ENCODE measurements at regions not wholly inside any gene's neighbourhood (a gene's known extent, or its start where the extent isn't known, plus 50 kb on each side); places are given as distances from the start of the nearest gene placed in this dataset.

DNA sequence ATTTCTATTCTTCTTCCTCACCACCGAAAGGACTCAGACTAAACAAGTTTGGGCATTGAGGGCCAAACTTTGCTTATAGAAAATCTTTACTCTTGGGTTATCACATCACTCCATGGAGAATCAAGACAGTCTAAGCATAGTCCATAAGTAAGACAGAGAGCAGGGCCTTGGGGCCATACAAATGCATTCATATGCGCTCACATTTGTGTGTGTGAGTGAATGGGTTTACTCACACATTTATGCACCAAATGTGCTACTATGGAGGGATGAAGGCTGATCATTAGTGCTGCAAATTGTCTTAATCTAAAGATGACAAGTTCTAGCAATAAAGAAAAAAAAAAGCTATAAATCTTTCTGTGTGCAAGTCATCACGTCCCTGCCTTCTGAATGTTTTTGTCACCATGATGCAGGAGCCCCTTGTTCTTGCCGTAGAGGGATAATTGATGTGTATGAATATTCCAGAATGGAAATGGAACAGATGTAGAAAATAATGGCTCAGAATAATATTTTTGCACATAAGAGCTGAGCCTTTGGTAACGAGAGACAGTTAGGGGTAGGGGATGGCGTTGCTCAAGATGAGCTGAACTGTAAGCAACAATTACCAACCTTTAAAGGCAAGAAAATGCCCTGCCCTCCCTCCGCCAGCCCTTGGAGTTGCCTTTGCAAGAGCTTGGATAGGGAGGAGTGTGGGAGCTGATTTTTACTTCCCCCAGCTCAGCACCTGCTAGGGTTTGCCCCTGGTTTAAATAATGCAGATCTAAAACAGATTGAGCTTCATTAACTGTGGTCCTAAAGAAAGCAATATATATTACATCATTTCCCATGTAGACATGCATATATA lies 52.3 kb upstream of the IKBKE start:
- Histone ChIP-seq H4K20me1 (ENCODE audit: low read depth, low read length) (no peaks in the 10 kb centered on the region), H3K27ac (ENCODE audit: low read depth, low read length) (no peak overlapping the region), H3K36me3 (ENCODE audit: low read length) (peaks cover 10% of the 10 kb centered on the region; the same call in 1 of the 2 replicates), H3K27me3 (ENCODE audit: low read length) (no peaks in the 10 kb centered on the region), H3K4me3 (ENCODE audit: insufficient read depth, low read length, poor library complexity, severe bottlenecking) (no peak overlapping the region), H3K79me2 (ENCODE audit: insufficient read depth, low read length) (no peaks in the 10 kb centered on the region), H3F3A (ENCODE audit: insufficient read depth) (no peaks in the 10 kb centered on the region), H2AFZ (ENCODE audit: low read depth, low read length, severe bottlenecking) (no peak overlapping the region), H3K9me2 (replicated peaks; ENCODE audit: insufficient read depth, low read length) (no peaks in the 10 kb centered on the region), H3K9me3 (ENCODE audit: insufficient read depth, low read length) (no peaks in the 10 kb centered on the region), H3K4me2 (ENCODE audit: low read depth, low read length, poor library complexity, severe bottlenecking) (no peak overlapping the region), H3K9ac (ENCODE audit: low read length) (no peak overlapping the region)
- TF ChIP-seq CTCF (IDR thresholded peaks at IDR 0.05; ENCODE audit: insufficient read depth, low read length, poor library complexity, severe bottlenecking): no peak
- no peak for TF ChIP-seq EZH2phosphoT487 (conservative IDR thresholded peaks at IDR 0.05; ENCODE audit: low read length)

- Histone ChIP-seq H3K9me3 (ENCODE audit: insufficient read depth, low read length) (no peaks in the 10 kb centered on the region), H3K27ac (ENCODE audit: low read depth, low read length) (no peak overlapping the region), H3K9ac (ENCODE audit: low read length) (no peak overlapping the region), H3F3A (ENCODE audit: insufficient read depth) (no peaks in the 10 kb centered on the region), H3K27me3 (ENCODE audit: low read length) (no peaks in the 10 kb centered on the region), H3K79me2 (ENCODE audit: insufficient read depth, low read length) (no peaks in the 10 kb centered on the region), H4K20me1 (ENCODE audit: low read depth, low read length) (no peaks in the 10 kb centered on the region), H2AFZ (ENCODE audit: low read depth, low read length, severe bottlenecking) (no peak overlapping the region), H3K9me2 (replicated peaks; ENCODE audit: insufficient read depth, low read length) (no peaks in the 10 kb centered on the region), H3K36me3 (ENCODE audit: low read length) (peaks cover 10% of the 10 kb centered on the region; the same call in 1 of the 2 replicates), H3K4me2 (ENCODE audit: low read depth, low read length, poor library complexity, severe bottlenecking) (no peak overlapping the region), H3K4me3 (ENCODE audit: insufficient read depth, low read length, poor library complexity, severe bottlenecking) (no peak overlapping the region)
- no peak for TF ChIP-seq CTCF (IDR thresholded peaks at IDR 0.05; ENCODE audit: insufficient read depth, low read length, poor library complexity, severe bottlenecking)
- TF ChIP-seq EZH2phosphoT487 (conservative IDR thresholded peaks at IDR 0.05; ENCODE audit: low read length): no peak
Measured at GRCh38 chr1:206419250-206419649, 51.0 kb upstream of the IKBKE start.

GRCh38 chr1:206419783-206420182 lies 50.5 kb upstream of the IKBKE start:
- H3K9me3 ChIP-seq (ENCODE audit: insufficient read depth, low read length): no peaks in the 10 kb centered on the region
- no peak overlapping the region for H2AFZ ChIP-seq (ENCODE audit: low read depth, low read length, severe bottlenecking)
- no peaks in the 10 kb centered on the region for H4K20me1 ChIP-seq (ENCODE audit: low read depth, low read length)
- no peaks in the 10 kb centered on the region for H3K79me2 ChIP-seq (ENCODE audit: insufficient read depth, low read length)
- H3K4me3 ChIP-seq (ENCODE audit: insufficient read depth, low read length, poor library complexity, severe bottlenecking): no peak overlapping the region
- H3K27ac ChIP-seq (ENCODE audit: low read depth, low read length): no peak overlapping the region
- H3K9me2 ChIP-seq (replicated peaks; ENCODE audit: insufficient read depth, low read length): no peaks in the 10 kb centered on the region
- H3K27me3 ChIP-seq (ENCODE audit: low read length): no peaks in the 10 kb centered on the region
- H3K4me2 ChIP-seq (ENCODE audit: low read depth, low read length, poor library complexity, severe bottlenecking): no peak overlapping the region
- no peaks in the 10 kb centered on the region for H3F3A ChIP-seq (ENCODE audit: insufficient read depth)
- no peak overlapping the region for H3K9ac ChIP-seq (ENCODE audit: low read length)
- peaks cover 10% of the 10 kb centered on the region; the same call in 1 of the 2 replicates for H3K36me3 ChIP-seq (ENCODE audit: low read length)
- TF ChIP-seq EZH2phosphoT487 (conservative IDR thresholded peaks at IDR 0.05; ENCODE audit: low read length) (no peak), CTCF (IDR thresholded peaks at IDR 0.05; ENCODE audit: insufficient read depth, low read length, poor library complexity, severe bottlenecking) (no peak)

All from SU-DHL-6 (cell line).